Gastroesophageal sphincter (tissue), 3 donors: ENCODE measurements at regions not wholly inside any gene's neighbourhood (a gene's known extent, or its start where the extent isn't known, plus 50 kb on each side); places are given as distances from the start of the nearest gene placed in this dataset.

Experiments used
- POLR2A ChIP-seq, 2 donors: fragments of 450-650 bp; IDR thresholded peaks; one replicate each; pipeline ENCODE4 v1.6.1; 2017; ENCODE audit warnings: antibody characterized with exemption in 2 of 2, mild to moderate bottlenecking in 2 of 2, moderate library complexity in 1 of 2
- TF ChIP-seq, protein P1 (sequence below), 4 experiments: fragments of 200-600 bp in 2 of 4; fragments of 450-650 bp in 2 of 4; sonication (generic) in 1 of 4; IDR thresholded peaks; one replicate each; pipeline ENCODE4 v1.5.1; 2017 to 2019; ENCODE audit warnings: antibody characterized with exemption in 4 of 4, mild to moderate bottlenecking in 2 of 4, moderate library complexity in 2 of 4

DNA sequence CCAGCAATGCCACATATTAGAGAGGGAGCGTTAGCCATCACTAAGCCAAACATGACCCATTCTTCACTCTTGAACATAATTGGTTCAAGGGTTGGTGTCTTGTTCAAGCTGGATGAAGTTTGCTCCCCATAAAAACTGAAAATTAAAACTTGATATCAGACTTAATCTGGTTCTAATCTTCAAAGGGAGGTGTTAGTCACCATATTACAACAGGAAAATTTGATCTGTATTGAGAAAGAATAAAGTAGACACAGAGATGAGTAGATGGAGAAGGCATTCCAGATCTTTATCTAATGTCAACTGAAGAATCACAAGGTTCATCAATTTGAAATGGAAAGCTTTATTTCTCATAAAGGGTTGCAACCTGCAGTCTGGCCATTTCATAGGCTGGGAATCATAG is 972.8 kb downstream of the HACE1 start:
- TF ChIP-seq, protein P1, sequence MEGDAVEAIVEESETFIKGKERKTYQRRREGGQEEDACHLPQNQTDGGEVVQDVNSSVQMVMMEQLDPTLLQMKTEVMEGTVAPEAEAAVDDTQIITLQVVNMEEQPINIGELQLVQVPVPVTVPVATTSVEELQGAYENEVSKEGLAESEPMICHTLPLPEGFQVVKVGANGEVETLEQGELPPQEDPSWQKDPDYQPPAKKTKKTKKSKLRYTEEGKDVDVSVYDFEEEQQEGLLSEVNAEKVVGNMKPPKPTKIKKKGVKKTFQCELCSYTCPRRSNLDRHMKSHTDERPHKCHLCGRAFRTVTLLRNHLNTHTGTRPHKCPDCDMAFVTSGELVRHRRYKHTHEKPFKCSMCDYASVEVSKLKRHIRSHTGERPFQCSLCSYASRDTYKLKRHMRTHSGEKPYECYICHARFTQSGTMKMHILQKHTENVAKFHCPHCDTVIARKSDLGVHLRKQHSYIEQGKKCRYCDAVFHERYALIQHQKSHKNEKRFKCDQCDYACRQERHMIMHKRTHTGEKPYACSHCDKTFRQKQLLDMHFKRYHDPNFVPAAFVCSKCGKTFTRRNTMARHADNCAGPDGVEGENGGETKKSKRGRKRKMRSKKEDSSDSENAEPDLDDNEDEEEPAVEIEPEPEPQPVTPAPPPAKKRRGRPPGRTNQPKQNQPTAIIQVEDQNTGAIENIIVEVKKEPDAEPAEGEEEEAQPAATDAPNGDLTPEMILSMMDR (IDR thresholded peaks at IDR 0.05) = no peak
- no peak for TF ChIP-seq POLR2A (IDR thresholded peaks at IDR 0.05)
